Panc1 (cell line): ENCODE measurements at regions not wholly inside any gene's neighbourhood (a gene's known extent, or its start where the extent isn't known, plus 50 kb on each side); places are given as distances from the start of the nearest gene placed in this dataset.

Experiments
- ATAC-seq: fragments of 200-7000 bp; cut with Tn5 transposase; 2 replicates; pipeline ENCODE4 v1.9.1; 2020; ENCODE audit warnings: mild to moderate bottlenecking, moderate library complexity
- BruUV-seq: library from RNA; stranded (reverse); fragments of 400-500 nt; replicated peaks from 2 replicates; lab custom pipeline; 2021; lab: Mats Ljungman, UMichigan
- CTCF ChIA-PET: fragments of 300-600 bp; sonication (Branson Sonifier 250); formaldehyde crosslinking; loops from one replicate; lab custom pipeline; 2022; ENCODE audit warnings: antibody characterized with exemption; lab: Charles Lee
- POLR2A ChIA-PET: fragments of 300-600 bp; sonication (Branson Sonifier 250); formaldehyde crosslinking; loops from one replicate; lab custom pipeline; 2022; ENCODE audit warnings: antibody characterized with exemption; lab: Charles Lee
- DNase-seq: peaks from one replicate; pipeline ENCODE4 v3.0.0-alpha.2; 2010; ENCODE audit warnings: low read depth, low spot score
- H3K27ac ChIP-seq: 2 replicates; pipeline ENCODE4 v1.5.1; 2011; ENCODE audit warnings: mild to moderate bottlenecking, low read length, inconsistent platforms
- H3K27me3 ChIP-seq: fragments of 200-500 bp; sonication (Bioruptor generic); 2 replicates; pipeline ENCODE4 v1.6.0; 2014; ENCODE audit warnings: low read length, inconsistent platforms; ENCODE audit not compliant: control insufficient read depth, insufficient read depth
- H3K36me3 ChIP-seq: fragments of 200-500 bp; sonication (Bioruptor generic); 2 replicates; pipeline ENCODE4 v1.5.1; 2014; ENCODE audit warnings: inconsistent platforms, mild to moderate bottlenecking, low read length, moderate library complexity; ENCODE audit not compliant: control insufficient read depth, insufficient read depth
- H3K4me1 ChIP-seq: 2 replicates; pipeline ENCODE4 v1.5.1; 2011; ENCODE audit warnings: inconsistent platforms, mild to moderate bottlenecking, low read length, moderate library complexity; ENCODE audit not compliant: control insufficient read depth, insufficient read depth
- H3K4me3 ChIP-seq, 2 experiments: 2 replicates each; pipeline ENCODE4 v1.5.1; 2011 to 2012; ENCODE audit warnings: low read depth in 2 of 2, low read length in 2 of 2, mild to moderate bottlenecking in 2 of 2, inconsistent platforms in 1 of 2, moderate library complexity in 1 of 2
- H3K9me3 ChIP-seq: fragments of 200-500 bp; sonication (Bioruptor generic); 2 replicates; pipeline ENCODE4 v1.5.1; 2014; ENCODE audit warnings: low read depth, mild to moderate bottlenecking, inconsistent platforms, low read length, moderate library complexity; ENCODE audit not compliant: control insufficient read depth, insufficient read depth
- CTCF ChIP-seq: fragments of 450-650 bp; IDR thresholded peaks from 2 replicates; pipeline ENCODE4 v1.5.1; 2017; ENCODE audit warnings: mild to moderate bottlenecking
- POLR2AphosphoS5 ChIP-seq: IDR thresholded peaks from 2 replicates; pipeline ENCODE4 v1.6.1; 2012; ENCODE audit warnings: mild to moderate bottlenecking, low read depth, low read length, moderate library complexity
- REST ChIP-seq, 2 experiments: IDR thresholded peaks; 2 replicates each; pipeline ENCODE4 v1.6.1; 2011 to 2012; ENCODE audit warnings: low read depth in 2 of 2, control low read depth in 1 of 2, low read length in 1 of 2, mild to moderate bottlenecking in 1 of 2, moderate library complexity in 1 of 2; ENCODE audit not compliant: insufficient read depth in 1 of 2
- SIN3A ChIP-seq: IDR thresholded peaks from 2 replicates; pipeline ENCODE4 v1.6.1; 2012; ENCODE audit warnings: low read depth, mild to moderate bottlenecking, low read length, moderate library complexity, borderline replicate concordance; ENCODE audit not compliant: insufficient read depth
- TCF7L2 ChIP-seq: IDR thresholded peaks from 2 replicates; pipeline ENCODE4 v1.6.1; 2011; ENCODE audit warnings: mild to moderate bottlenecking, low read depth, low read length, inconsistent platforms
- in situ Hi-C: cut with HindIII; loops from 2 replicates; pipeline ENCODE4 v1.10.0; 2016; ENCODE audit warnings: low sequenced_read_pairs, low pct_unique_long_range_greater_than_20kb
- intact Hi-C: fragments of 100-400 bp; cut with micrococcal nuclease; formaldehyde crosslinking; loops from one replicate; pipeline ENCODE4 v1.10.0; 2022; ENCODE audit not compliant: unreplicated experiment

- no peaks in the 10 kb centered on the region for H3K36me3 ChIP-seq
- intact Hi-C loops (no loop called here), in situ Hi-C loops (no loop called here)
- ChIA-PET POLR2A (no interaction called here), CTCF (no interaction called here)
- no peaks in the 10 kb centered on the region for H3K4me1 ChIP-seq
- H3K9me3 ChIP-seq, result no peaks in the 10 kb centered on the region
- no peak for TF ChIP-seq POLR2AphosphoS5
- no peak for TF ChIP-seq CTCF
- no peak for TF ChIP-seq TCF7L2
- TF ChIP-seq SIN3A, result no peak
- no peak for TF ChIP-seq REST (IDR thresholded peaks at IDR 0.05; ENCODE audit: insufficient read depth in 1 of 2, low read depth in 2 of 2, low read length in 1 of 2)
- no peaks in the 10 kb centered on the region for H3K27me3 ChIP-seq
- no peak overlapping the region for H3K27ac ChIP-seq
- H3K4me3 ChIP-seq, result no peak overlapping the region
- ATAC-seq, result no peak
- BruUV-seq, result no TSS peak
- DNase-seq, result no peak
These were observed 99.4 kb upstream of the MCHR2 start for GRCh38 chr6:100093405-100093804.

- Histone ChIP-seq H3K9me3 (no peaks in the 10 kb centered on the region), H3K4me1 (no peaks in the 10 kb centered on the region), H3K4me3 (no peak overlapping the region), H3K36me3 (no peaks in the 10 kb centered on the region), H3K27ac (no peak overlapping the region), H3K27me3 (no peaks in the 10 kb centered on the region)
- no TSS peak for BruUV-seq
- no peak for DNase-seq
- ChIA-PET POLR2A (no interaction called here), CTCF (no interaction called here)
- in situ Hi-C loops (no loop called here), intact Hi-C loops (no loop called here)
- ATAC-seq, result no peak
- no peak for TF ChIP-seq REST (IDR thresholded peaks at IDR 0.05; ENCODE audit: insufficient read depth in 1 of 2, low read depth in 2 of 2, low read length in 1 of 2)
- no peak for TF ChIP-seq SIN3A
- no peak for TF ChIP-seq POLR2AphosphoS5
- no peak for TF ChIP-seq CTCF
- no peak for TF ChIP-seq TCF7L2
These were observed 94.0 kb upstream of the MCHR2 start for GRCh38 chr6:100088009-100088408.
